ENCODE measurements at regions not wholly inside any gene's neighbourhood (a gene's known extent, or its start where the extent isn't known, plus 50 kb on each side); places are given as distances from the start of the nearest gene placed in this dataset.
A peak's percentile ranks its signal among the peaks of the same experiment; 100 is the strongest.
"Not testable (repeated sequence)": the region's sequence is repeated elsewhere in the genome, so short reads cannot be mapped to it uniquely, and the experiment has no call there.

DNA sequence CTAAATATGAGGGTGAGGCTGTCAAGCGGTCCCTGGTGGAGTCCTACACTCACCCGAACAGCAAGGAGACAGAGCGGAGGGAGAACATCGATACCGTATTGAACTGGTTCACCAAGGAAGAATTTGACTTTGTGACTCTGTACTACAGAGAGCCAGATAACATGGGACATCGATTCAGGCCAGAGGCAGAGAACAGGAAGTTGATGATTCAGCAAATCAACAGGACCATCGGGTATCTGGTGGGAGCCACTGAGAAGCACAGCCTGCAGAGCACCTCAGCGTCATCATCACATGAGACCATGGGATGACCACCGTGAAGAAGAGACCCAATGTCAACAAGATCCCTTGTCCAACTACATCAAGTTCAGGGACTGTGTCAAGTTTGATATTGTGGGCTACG lies 67.5 kb upstream of the ROPN1B start:
- H3K4me1 Mint-ChIP-seq (ENCODE audit: low read depth); H3K27ac Mint-ChIP-seq; H3K27me3 Mint-ChIP-seq; H3K4me3 Mint-ChIP-seq; intact Hi-C loops (cut with micrococcal nuclease); H3K9me3 Mint-ChIP-seq; H3K36me3 Mint-ChIP-seq (ENCODE audit: low read depth): not testable (repeated sequence)

DNA sequence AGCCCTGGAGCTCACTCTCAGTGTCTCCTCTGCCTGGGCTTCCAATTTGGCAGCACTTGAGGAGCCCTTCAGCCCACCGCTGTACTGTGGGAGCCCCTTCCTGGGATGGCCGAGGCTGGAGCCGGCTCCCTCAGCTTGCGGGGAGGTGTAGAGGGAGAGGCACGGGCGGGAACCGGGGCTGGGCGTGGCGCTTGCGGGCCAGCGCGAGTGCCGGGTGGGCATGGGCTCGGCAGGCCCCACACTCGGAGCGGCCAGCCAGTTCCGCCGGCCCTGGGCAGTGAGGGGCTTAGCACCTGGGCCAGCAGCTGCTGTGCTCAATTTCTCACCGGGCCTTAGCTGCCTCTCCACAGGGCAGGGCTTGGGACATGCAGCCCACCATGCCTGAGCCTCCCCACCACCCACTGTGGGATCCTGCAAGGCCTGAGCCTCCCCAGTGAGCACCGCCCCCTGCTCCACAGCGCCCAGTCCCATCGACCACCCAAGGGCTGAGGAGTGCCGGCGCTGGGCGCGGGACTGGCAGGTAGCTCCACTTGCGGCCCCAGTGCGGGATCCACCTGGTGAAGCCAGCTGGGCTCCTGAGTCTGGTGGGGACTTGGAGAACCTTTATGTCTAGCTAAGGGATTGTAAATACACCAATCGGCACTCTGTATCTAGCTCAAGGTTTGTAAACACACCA lies 65.1 kb upstream of the ROPN1B start:
- H3K9me3 Mint-ChIP-seq; H3K4me3 Mint-ChIP-seq; H3K27me3 Mint-ChIP-seq; H3K27ac Mint-ChIP-seq; intact Hi-C loops (cut with micrococcal nuclease); H3K4me1 Mint-ChIP-seq (ENCODE audit: low read depth); H3K36me3 Mint-ChIP-seq (ENCODE audit: low read depth): not testable (repeated sequence)

DNA sequence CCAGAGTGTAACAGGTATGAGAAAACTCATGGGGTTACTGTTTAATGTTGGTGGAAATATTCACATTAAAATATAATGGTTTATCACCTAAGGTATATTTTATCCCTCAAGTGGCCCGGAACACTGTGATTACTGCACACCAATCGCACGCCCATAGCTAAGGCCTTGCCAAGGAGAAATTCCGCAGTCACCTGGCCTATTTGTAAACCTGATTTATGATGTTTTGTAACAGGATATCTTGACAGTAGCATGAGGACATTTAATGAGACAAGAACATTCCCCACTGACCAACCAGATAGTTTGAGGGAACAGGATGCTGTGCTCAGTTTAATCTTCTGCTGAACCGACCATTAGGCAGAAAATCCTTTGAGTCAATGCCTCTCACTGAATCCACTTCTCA lies 61.7 kb upstream of the ROPN1B start:
- H3K4me3 Mint-ChIP-seq; H3K36me3 Mint-ChIP-seq (ENCODE audit: low read depth); H3K27ac Mint-ChIP-seq; intact Hi-C loops (cut with micrococcal nuclease); H3K4me1 Mint-ChIP-seq (ENCODE audit: low read depth); H3K9me3 Mint-ChIP-seq; H3K27me3 Mint-ChIP-seq: not testable (repeated sequence)

DNA sequence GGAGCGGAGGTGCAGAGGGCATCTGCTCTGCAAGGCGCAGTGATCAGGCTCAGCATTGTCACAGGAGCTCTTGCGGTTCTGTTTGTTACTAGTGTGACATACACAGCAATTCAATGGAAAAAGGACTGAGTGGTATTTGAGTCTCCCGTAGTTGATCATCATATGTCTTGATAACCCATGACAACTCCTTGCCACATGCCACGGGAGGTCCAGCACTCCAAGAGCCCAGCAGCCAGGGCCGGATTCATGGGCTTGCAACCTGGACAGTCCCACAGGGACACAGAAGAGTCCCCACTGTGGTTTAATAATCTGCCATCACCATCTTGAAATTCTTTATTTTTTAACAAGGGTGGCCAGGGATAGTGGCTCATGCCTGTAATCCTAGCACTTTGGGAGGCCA lies 58.1 kb upstream of the ROPN1B start:
- H3K36me3 Mint-ChIP-seq (ENCODE audit: low read depth); H3K9me3 Mint-ChIP-seq; H3K27me3 Mint-ChIP-seq; H3K4me1 Mint-ChIP-seq (ENCODE audit: low read depth); H3K4me3 Mint-ChIP-seq; H3K27ac Mint-ChIP-seq; intact Hi-C loops (cut with micrococcal nuclease): not testable (repeated sequence)

DNA sequence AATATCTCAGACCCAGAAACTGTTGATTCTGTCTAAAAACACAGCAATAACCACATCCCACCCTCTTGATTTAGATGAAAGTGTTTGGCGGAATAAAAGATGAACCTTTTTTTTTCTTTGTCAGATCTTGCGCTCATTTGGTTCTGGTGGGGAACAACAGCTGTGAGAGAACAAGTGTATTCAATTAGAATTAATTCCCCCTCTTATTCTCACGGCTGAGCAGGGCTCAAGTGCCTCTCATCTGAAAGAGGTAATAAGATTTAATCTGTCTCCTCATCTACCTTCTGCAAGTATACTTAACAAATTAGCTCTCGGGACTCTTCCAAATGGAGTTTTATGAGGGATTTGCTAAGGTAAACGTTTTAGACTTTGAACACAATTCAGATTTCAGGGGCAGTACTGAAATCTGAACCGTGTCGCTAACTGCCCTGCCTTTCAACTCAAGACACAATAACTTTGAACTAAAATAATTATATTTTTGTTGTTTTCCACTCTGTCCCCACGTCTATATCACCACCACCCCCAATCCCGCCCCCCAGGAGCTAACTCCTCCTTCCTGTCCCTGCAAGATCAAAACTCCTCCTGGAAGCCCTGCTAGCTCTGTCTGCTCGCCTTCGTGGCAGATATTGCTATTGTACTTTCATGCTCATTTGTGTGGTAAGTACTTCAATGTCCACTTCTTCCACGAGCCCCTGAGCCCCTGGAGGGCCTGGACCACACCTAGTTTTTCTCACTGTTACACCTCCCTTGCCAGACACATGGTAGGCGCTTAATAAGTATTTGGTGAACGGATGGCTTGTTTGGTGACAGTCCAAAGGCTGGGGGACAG lies 54.2 kb upstream of the ROPN1B start:
- H3K9me3 Mint-ChIP-seq; H3K27me3 Mint-ChIP-seq; H3K36me3 Mint-ChIP-seq (ENCODE audit: low read depth); intact Hi-C loops (cut with micrococcal nuclease): not testable (repeated sequence)
- peak overlapping the region; percentile 84 for H3K4me3 Mint-ChIP-seq
- H3K4me1 Mint-ChIP-seq (ENCODE audit: low read depth): peaks cover 12% of the 10 kb centered on the region
- H3K27ac Mint-ChIP-seq: peak overlapping the region; percentile 91

DNA sequence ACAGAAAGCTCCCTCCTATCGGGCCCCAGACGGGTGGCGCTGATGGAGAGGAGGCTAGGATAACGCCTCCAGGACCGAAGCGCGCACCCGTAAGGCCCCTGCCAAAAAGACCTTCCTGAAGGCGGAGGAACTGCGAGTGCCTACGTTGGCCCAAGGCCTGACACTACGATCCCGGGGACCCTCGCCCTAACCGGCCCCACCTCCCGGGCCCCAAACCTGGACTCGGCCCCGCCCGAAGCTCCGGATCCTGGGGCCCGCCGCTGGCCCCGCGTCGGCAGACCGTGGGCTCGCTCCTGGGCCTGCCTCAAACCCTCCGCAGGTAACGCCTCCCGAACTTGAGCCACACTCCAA lies 53.6 kb upstream of the ROPN1B start:
- H3K27ac Mint-ChIP-seq: peak overlapping the region; percentile 91
- H3K36me3 Mint-ChIP-seq (ENCODE audit: low read depth); H3K9me3 Mint-ChIP-seq; intact Hi-C loops (cut with micrococcal nuclease); H3K27me3 Mint-ChIP-seq: not testable (repeated sequence)
- peaks cover 12% of the 10 kb centered on the region for H3K4me1 Mint-ChIP-seq (ENCODE audit: low read depth)
- H3K4me3 Mint-ChIP-seq: peak overlapping the region; percentile 84

DNA sequence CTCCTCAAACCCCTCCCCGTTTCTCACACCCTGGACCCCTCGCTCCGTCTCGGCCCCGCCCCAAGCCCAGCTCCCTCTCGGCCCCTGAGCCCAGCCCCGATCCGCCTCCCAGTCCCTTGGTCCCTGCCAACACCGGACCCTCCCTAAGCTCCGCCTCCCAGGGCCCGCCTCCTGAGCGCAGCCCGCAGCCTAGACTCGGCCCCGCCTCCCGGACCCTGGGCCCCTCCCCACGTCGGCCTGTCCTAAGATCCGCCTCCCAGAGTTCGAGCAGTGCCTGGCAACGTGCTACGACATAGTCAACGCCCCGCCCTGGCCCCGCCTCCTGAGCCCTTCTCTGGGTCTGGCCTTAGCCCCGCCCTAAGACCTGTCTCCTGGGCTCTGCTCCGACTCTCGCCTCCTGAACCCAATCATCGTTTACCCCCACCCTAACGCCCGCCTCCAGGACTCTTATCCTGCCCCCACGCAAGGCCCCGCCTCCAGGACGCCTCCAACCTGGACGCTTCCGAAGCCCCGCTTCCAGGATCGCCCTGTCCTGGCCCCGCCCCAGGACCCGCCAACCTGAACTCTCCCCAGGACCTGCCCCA lies 53.1 kb upstream of the ROPN1B start:
- Mint-ChIP-seq H3K27ac (peak overlapping the region; percentile 91), H3K4me1 (ENCODE audit: low read depth) (peaks cover 12% of the 10 kb centered on the region), H3K4me3 (peak overlapping the region; percentile 84)
- H3K36me3 Mint-ChIP-seq (ENCODE audit: low read depth); H3K27me3 Mint-ChIP-seq; H3K9me3 Mint-ChIP-seq; intact Hi-C loops (cut with micrococcal nuclease): not testable (repeated sequence)

DNA sequence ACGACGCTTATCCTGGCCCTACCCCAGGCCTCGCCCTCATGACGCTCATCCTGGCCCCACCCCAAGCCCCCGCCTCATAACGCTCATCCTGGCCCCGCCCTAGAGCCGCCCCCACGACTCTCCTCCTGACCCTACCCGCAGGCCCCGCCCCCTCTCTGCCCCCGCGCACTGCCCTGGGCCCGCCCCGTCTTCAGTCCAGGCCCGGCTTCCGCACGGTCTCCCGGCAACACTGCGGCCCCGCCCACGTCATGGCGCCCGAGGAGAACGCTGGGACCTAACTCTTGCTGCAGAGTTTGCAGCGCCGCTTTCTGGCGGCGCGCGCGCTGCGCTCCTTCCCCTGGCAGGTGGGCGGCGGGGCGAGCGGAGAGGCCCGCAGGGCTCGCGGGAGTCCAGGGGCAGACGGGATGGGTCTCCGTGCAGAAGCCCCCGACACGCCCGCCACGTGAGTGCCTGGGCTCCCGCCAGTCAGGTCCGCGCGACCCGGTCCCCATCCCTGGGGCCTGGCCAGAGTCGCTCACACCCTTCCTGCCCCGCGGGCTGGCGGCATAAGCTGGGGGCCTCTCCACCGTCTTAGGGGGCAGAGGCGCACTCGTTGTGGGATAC lies 52.5 kb upstream of the ROPN1B start:
- Mint-ChIP-seq H3K4me1 (ENCODE audit: low read depth) (peaks cover 12% of the 10 kb centered on the region), H3K4me3 (peak overlapping the region; percentile 84), H3K27me3 (peaks cover 4% of the 10 kb centered on the region), H3K27ac (peak overlapping the region; percentile 91), H3K9me3 (no peaks in the 10 kb centered on the region), H3K36me3 (ENCODE audit: low read depth) (no peaks in the 10 kb centered on the region)
- intact Hi-C loops (cut with micrococcal nuclease): no loop called here

DNA sequence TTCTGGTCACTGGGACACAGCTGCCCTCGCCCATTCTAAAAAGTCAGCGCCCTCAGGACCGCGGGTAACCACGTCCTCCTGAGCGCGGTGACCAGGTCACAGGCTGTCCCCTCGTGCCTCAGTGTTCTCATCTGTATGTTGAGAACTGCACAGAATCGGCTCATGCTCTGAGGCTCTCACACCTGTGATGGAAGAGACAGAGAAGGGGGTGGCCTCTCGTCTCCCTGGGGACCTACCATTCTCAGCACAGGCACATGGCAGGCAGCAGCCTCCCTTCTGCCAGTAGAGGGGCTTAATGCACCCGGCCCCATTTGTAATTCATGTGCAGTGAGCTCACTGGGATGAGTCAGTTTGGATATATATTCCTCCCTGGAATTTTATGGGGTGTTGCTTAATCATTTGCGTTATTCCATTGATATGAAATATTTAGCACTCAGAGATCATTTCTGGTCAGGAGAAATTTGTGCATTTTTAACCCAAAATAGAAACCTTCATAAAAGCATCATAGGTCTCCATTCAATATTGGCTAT lies 51.9 kb upstream of the ROPN1B start:
- H3K27me3 Mint-ChIP-seq; intact Hi-C loops (cut with micrococcal nuclease); H3K9me3 Mint-ChIP-seq; H3K36me3 Mint-ChIP-seq (ENCODE audit: low read depth): not testable (repeated sequence)
- Mint-ChIP-seq H3K4me3 (peak overlapping the region; percentile 84), H3K4me1 (ENCODE audit: low read depth) (peaks cover 12% of the 10 kb centered on the region), H3K27ac (peak overlapping the region; percentile 91)

DNA sequence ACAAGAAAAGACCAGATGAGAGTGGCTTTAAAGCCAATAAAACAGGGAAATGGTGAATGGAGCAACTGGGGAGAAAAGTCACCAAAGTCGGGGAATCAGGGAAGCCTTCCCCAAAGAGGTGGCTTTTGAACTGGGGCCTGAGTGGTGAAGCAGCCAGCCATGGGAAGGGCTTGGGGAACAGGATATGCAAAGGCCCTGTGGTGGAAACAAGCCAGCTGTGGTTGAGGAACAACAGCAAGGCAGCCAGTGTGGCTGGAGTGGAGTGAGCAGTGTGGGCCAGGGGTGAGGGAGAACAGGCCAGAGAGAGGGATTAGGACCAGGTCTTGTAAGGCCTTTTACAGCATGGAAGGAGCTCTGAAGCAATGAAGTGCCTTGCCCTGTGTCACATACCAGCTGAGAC lies 51.0 kb upstream of the ROPN1B start:
- H3K36me3 Mint-ChIP-seq (ENCODE audit: low read depth); H3K9me3 Mint-ChIP-seq; intact Hi-C loops (cut with micrococcal nuclease); H3K4me3 Mint-ChIP-seq; H3K27me3 Mint-ChIP-seq; H3K27ac Mint-ChIP-seq: not testable (repeated sequence)
- peaks cover 12% of the 10 kb centered on the region for H3K4me1 Mint-ChIP-seq (ENCODE audit: low read depth)

DNA sequence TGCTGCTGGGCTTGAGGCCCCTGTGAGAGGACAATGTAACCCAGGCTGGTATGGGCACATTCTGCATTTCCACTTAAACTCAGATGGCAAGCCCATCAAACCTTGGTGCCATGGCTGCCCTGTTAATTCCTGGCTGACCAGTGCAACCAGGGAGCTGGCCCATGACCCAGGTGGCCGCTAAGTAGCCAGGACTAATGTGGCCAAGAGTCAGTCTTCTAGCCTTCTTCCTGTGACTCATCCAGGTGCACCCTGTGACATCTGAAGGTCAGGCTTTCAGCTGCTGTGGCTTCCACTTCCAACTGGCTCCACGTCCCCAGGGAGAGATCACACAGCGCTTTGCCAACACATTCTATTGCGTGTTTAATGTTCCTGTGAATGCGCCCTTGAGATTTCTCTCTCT lies 50.5 kb upstream of the ROPN1B start:
- H3K4me1 Mint-ChIP-seq (ENCODE audit: low read depth): peaks cover 12% of the 10 kb centered on the region
- H3K9me3 Mint-ChIP-seq; intact Hi-C loops (cut with micrococcal nuclease); H3K27ac Mint-ChIP-seq; H3K4me3 Mint-ChIP-seq; H3K36me3 Mint-ChIP-seq (ENCODE audit: low read depth); H3K27me3 Mint-ChIP-seq: not testable (repeated sequence)

DNA sequence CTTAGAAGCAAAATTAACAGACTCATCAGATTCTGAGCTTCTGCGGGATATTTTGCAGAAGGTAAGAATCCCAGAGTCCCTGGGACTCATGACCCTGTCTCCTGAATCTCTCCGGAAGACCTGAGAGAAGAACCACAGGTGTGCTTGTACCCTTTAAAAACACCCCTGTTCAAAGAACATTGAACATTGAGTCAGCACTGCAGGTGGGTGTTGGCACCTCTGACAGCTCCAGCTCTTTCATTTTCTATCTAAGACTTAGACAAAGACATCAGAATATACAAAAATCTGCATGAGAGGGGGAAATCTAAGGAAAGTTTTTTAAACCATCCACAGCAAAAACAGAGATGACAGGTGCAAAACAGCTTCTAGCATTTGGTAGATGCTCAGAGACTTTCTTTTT lies 50.1 kb upstream of the ROPN1B start:
- H3K9me3 Mint-ChIP-seq; H3K4me3 Mint-ChIP-seq; H3K27ac Mint-ChIP-seq; H3K27me3 Mint-ChIP-seq; intact Hi-C loops (cut with micrococcal nuclease); H3K36me3 Mint-ChIP-seq (ENCODE audit: low read depth): not testable (repeated sequence)
- H3K4me1 Mint-ChIP-seq (ENCODE audit: low read depth): peaks cover 12% of the 10 kb centered on the region

All from dendritic cell treated with granulocyte-macrophage colony-stimulating factor and Interleukin-4, amounts not matched to agents 40 ng/mL and 50 ng/mL, for 4 days (primary cell).